ENCODE measurements at regions not wholly inside any gene's neighbourhood (a gene's known extent, or its start where the extent isn't known, plus 50 kb on each side); places are given as distances from the start of the nearest gene placed in this dataset.

- Histone ChIP-seq H2AK5ac (ENCODE audit: low read length) (no peak overlapping the region), H4K5ac (ENCODE audit: low read length) (no peak overlapping the region), H3K27me3 (ENCODE audit: insufficient read depth, low read length, poor library complexity) (no peaks in the 10 kb centered on the region), H3K4me3 (ENCODE audit: low read length) (no peak overlapping the region), H2BK120ac (ENCODE audit: low read depth, low read length) (no peak overlapping the region), H3K18ac (ENCODE audit: low read length) (no peak overlapping the region), H3K79me1 (ENCODE audit: low read length) (no peaks in the 10 kb centered on the region), H2BK15ac (replicated peaks; ENCODE audit: low read depth) (no peak overlapping the region), H3K23ac (ENCODE audit: low read length) (no peak overlapping the region), H3K36me3 (ENCODE audit: control insufficient read depth, insufficient read depth, low read length) (no peaks in the 10 kb centered on the region), H3K79me2 (ENCODE audit: control insufficient read depth, insufficient read depth, low read length) (no peaks in the 10 kb centered on the region), H2BK5ac (ENCODE audit: low read length) (no peak overlapping the region), H3K4me1 (ENCODE audit: control insufficient read depth, low read depth, low read length) (no peaks in the 10 kb centered on the region), H3K9ac (ENCODE audit: low read length) (no peak overlapping the region), H3K56ac (ENCODE audit: low read length) (no peak overlapping the region), H4K8ac (ENCODE audit: low read depth, low read length) (no peak overlapping the region), H3K4me2 (ENCODE audit: low read length) (no peak overlapping the region), H3K27ac (ENCODE audit: low read depth, low read length) (no peak overlapping the region), H3K4ac (ENCODE audit: low read depth, low read length) (no peak overlapping the region)
- WGBS (ENCODE audit: extremely low coverage, insufficient coverage, low lambda C conversion rate) = no CpG with 5 or more reads among the region's 8 CpGs
- DNase-seq = no peak
Measured at GRCh38 chr3:177499779-177500423, 302.6 kb upstream of the TBL1XR1 start.

DNA sequence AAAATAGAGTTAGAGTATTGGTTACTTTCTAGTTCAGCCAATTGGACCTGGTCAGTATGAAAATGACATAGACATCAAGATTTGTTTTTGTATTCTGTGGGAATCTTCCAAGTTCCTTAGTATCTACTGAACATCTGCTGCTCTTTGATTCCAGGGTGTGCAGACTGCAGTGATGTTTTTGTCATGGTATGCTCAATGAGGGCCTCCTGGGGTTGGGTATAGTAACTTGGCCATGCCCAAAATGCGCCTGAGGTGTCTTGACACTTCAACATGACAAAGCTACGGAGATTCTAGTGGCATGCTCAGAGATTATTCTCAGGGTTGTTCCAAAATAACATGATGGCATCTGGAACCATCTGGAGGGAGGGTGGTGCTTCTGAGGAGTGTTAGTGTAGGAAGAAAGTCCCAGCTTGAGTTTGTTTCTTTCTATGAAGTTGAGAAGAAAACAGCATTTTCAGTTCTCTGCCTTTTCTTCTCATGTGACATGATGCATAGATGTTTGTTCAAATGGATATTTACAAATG is 313.5 kb upstream of the TBL1XR1 start:
- no CpG with 5 or more reads among the region's 2 CpGs for WGBS (ENCODE audit: extremely low coverage, insufficient coverage, low lambda C conversion rate)
- Histone ChIP-seq H3K4me2 (ENCODE audit: low read length) (no peak overlapping the region), H3K36me3 (ENCODE audit: control insufficient read depth, insufficient read depth, low read length) (no peaks in the 10 kb centered on the region), H3K18ac (ENCODE audit: low read length) (no peak overlapping the region), H4K8ac (ENCODE audit: low read depth, low read length) (no peak overlapping the region), H3K27me3 (ENCODE audit: insufficient read depth, low read length, poor library complexity) (no peaks in the 10 kb centered on the region), H3K79me2 (ENCODE audit: control insufficient read depth, insufficient read depth, low read length) (no peaks in the 10 kb centered on the region), H2BK5ac (ENCODE audit: low read length) (no peak overlapping the region), H3K27ac (ENCODE audit: low read depth, low read length) (no peak overlapping the region), H4K5ac (ENCODE audit: low read length) (no peak overlapping the region), H2BK120ac (ENCODE audit: low read depth, low read length) (no peak overlapping the region), H3K79me1 (ENCODE audit: low read length) (no peaks in the 10 kb centered on the region), H3K56ac (ENCODE audit: low read length) (no peak overlapping the region), H3K4me3 (ENCODE audit: low read length) (no peak overlapping the region), H2AK5ac (ENCODE audit: low read length) (no peak overlapping the region), H3K23ac (ENCODE audit: low read length) (no peak overlapping the region), H2BK15ac (replicated peaks; ENCODE audit: low read depth) (no peak overlapping the region), H3K9ac (ENCODE audit: low read length) (no peak overlapping the region), H3K4ac (ENCODE audit: low read depth, low read length) (no peak overlapping the region), H3K4me1 (ENCODE audit: control insufficient read depth, low read depth, low read length) (no peaks in the 10 kb centered on the region)
- DNase-seq = no peak

GRCh38 chr3:177512945-177513814 is 315.9 kb upstream of the TBL1XR1 start:
- no peak overlapping the region for H3K9ac ChIP-seq (ENCODE audit: low read length)
- DNase-seq = no peak
- H3K79me2 ChIP-seq (ENCODE audit: control insufficient read depth, insufficient read depth, low read length) = no peaks in the 10 kb centered on the region
- no peak overlapping the region for H2AK5ac ChIP-seq (ENCODE audit: low read length)
- H4K8ac ChIP-seq (ENCODE audit: low read depth, low read length) = peak overlapping the region; percentile 13
- no peak overlapping the region for H2BK15ac ChIP-seq (replicated peaks; ENCODE audit: low read depth)
- H3K4me3 ChIP-seq (ENCODE audit: low read length) = no peak overlapping the region
- no peaks in the 10 kb centered on the region for H3K27me3 ChIP-seq (ENCODE audit: insufficient read depth, low read length, poor library complexity)
- H3K4me1 ChIP-seq (ENCODE audit: control insufficient read depth, low read depth, low read length) = peaks cover 3% of the 10 kb centered on the region
- no peaks in the 10 kb centered on the region for H3K36me3 ChIP-seq (ENCODE audit: control insufficient read depth, insufficient read depth, low read length)
- WGBS (ENCODE audit: extremely low coverage, insufficient coverage, low lambda C conversion rate) = no CpG with 5 or more reads among the region's 6 CpGs
- no peak overlapping the region for H3K27ac ChIP-seq (ENCODE audit: low read depth, low read length)
- H2BK5ac ChIP-seq (ENCODE audit: low read length) = no peak overlapping the region
- H3K56ac ChIP-seq (ENCODE audit: low read length) = no peak overlapping the region
- H3K18ac ChIP-seq (ENCODE audit: low read length) = no peak overlapping the region
- H2BK120ac ChIP-seq (ENCODE audit: low read depth, low read length) = no peak overlapping the region
- H3K4me2 ChIP-seq (ENCODE audit: low read length) = no peak overlapping the region
- H3K23ac ChIP-seq (ENCODE audit: low read length) = no peak overlapping the region
- H3K79me1 ChIP-seq (ENCODE audit: low read length) = no peaks in the 10 kb centered on the region
- no peak overlapping the region for H4K5ac ChIP-seq (ENCODE audit: low read length)
- H3K4ac ChIP-seq (ENCODE audit: low read depth, low read length) = no peak overlapping the region

DNA sequence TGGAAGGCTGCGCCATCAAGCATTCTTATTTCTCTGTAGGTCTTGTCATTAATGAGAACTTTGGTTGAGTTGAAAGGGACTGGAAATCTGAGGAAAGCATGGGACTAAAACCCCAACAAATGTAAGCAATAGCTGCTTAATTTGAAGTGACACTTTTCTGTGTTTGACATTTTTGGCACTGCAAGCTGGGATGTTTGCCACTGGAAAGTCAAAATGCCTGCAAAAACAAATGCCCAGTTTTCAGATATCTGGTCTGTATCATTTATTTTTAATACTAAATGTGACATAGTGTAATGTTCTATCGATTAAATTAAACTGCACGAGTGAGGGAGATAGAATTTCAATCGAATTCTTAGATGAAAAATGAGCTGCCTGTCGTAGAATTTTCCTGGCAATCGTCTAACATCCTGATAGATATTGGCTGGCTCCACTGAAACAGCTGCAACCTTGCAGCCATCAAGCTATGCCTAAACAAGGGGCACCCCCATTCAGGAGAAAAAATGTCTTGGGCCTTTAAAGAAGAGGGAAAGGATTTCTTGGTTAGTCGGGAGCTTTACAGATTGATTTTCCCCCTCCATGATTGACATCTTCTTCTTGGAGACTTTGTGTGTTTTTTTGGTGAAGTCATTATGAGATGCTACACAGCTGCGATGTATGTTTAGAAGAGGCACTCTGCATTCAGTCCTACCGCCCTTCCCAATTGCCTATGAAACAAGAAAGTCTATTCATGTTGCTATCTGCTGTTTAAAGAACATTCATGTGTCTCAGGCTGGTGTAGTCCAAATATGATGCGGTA is 316.7 kb upstream of the TBL1XR1 start:
- DNase-seq = no peak
- Histone ChIP-seq H3K4me1 (ENCODE audit: control insufficient read depth, low read depth, low read length) (peaks cover 6% of the 10 kb centered on the region), H2BK5ac (ENCODE audit: low read length) (no peak overlapping the region), H2BK120ac (ENCODE audit: low read depth, low read length) (no peak overlapping the region), H3K56ac (ENCODE audit: low read length) (no peak overlapping the region), H3K27me3 (ENCODE audit: insufficient read depth, low read length, poor library complexity) (no peaks in the 10 kb centered on the region), H2AK5ac (ENCODE audit: low read length) (no peak overlapping the region), H3K36me3 (ENCODE audit: control insufficient read depth, insufficient read depth, low read length) (no peaks in the 10 kb centered on the region), H4K5ac (ENCODE audit: low read length) (no peak overlapping the region), H3K79me1 (ENCODE audit: low read length) (no peaks in the 10 kb centered on the region), H3K4me2 (ENCODE audit: low read length) (no peak overlapping the region), H2BK15ac (replicated peaks; ENCODE audit: low read depth) (no peak overlapping the region), H3K4ac (ENCODE audit: low read depth, low read length) (no peak overlapping the region), H3K27ac (ENCODE audit: low read depth, low read length) (no peak overlapping the region), H3K18ac (ENCODE audit: low read length) (no peak overlapping the region), H3K9ac (ENCODE audit: low read length) (no peak overlapping the region), H3K4me3 (ENCODE audit: low read length) (no peak overlapping the region), H3K79me2 (ENCODE audit: control insufficient read depth, insufficient read depth, low read length) (no peaks in the 10 kb centered on the region), H4K8ac (ENCODE audit: low read depth, low read length) (no peak overlapping the region), H3K23ac (ENCODE audit: low read length) (no peak overlapping the region)
- no CpG with 5 or more reads among the region's 10 CpGs for WGBS (ENCODE audit: extremely low coverage, insufficient coverage, low lambda C conversion rate)

- no peaks in the 10 kb centered on the region for H3K79me1 ChIP-seq (ENCODE audit: low read length)
- no peaks in the 10 kb centered on the region for H3K36me3 ChIP-seq (ENCODE audit: control insufficient read depth, insufficient read depth, low read length)
- H2AK5ac ChIP-seq (ENCODE audit: low read length) = no peak overlapping the region
- no peak overlapping the region for H4K8ac ChIP-seq (ENCODE audit: low read depth, low read length)
- WGBS (ENCODE audit: extremely low coverage, insufficient coverage, low lambda C conversion rate) = no CpG with 5 or more reads among the region's 9 CpGs
- H4K5ac ChIP-seq (ENCODE audit: low read length) = no peak overlapping the region
- H2BK120ac ChIP-seq (ENCODE audit: low read depth, low read length) = no peak overlapping the region
- no peak overlapping the region for H3K18ac ChIP-seq (ENCODE audit: low read length)
- H3K4ac ChIP-seq (ENCODE audit: low read depth, low read length) = no peak overlapping the region
- no peak overlapping the region for H3K9ac ChIP-seq (ENCODE audit: low read length)
- H3K27me3 ChIP-seq (ENCODE audit: insufficient read depth, low read length, poor library complexity) = no peaks in the 10 kb centered on the region
- no peak overlapping the region for H3K4me2 ChIP-seq (ENCODE audit: low read length)
- H3K4me1 ChIP-seq (ENCODE audit: control insufficient read depth, low read depth, low read length) = peaks cover 8% of the 10 kb centered on the region
- no peak overlapping the region for H3K27ac ChIP-seq (ENCODE audit: low read depth, low read length)
- H3K23ac ChIP-seq (ENCODE audit: low read length) = no peak overlapping the region
- no peak overlapping the region for H2BK5ac ChIP-seq (ENCODE audit: low read length)
- DNase-seq = no peak
- no peak overlapping the region for H3K56ac ChIP-seq (ENCODE audit: low read length)
- H3K4me3 ChIP-seq (ENCODE audit: low read length) = no peak overlapping the region
- no peak overlapping the region for H2BK15ac ChIP-seq (replicated peaks; ENCODE audit: low read depth)
- no peaks in the 10 kb centered on the region for H3K79me2 ChIP-seq (ENCODE audit: control insufficient read depth, insufficient read depth, low read length)
Measured at GRCh38 chr3:177514611-177515499, 317.6 kb upstream of the TBL1XR1 start.

Measured in mesendoderm (in vitro differentiated cells).